ENCODE measurements at regions not wholly inside any gene's neighbourhood (a gene's known extent, or its start where the extent isn't known, plus 50 kb on each side); places are given as distances from the start of the nearest gene placed in this dataset.

GRCh38 chr6:14520536-14520935 is 403.0 kb downstream of the CD83 start:
- Histone ChIP-seq H4K8ac (replicated peaks; ENCODE audit: insufficient read length, low read depth, low read length) (no peak overlapping the region), H3K4ac (ENCODE audit: low read depth, low read length) (no peak overlapping the region), H3K79me1 (ENCODE audit: insufficient read depth, low read depth, low read length, poor library complexity, severe bottlenecking) (no peaks in the 10 kb centered on the region), H2BK12ac (ENCODE audit: insufficient read length, low read depth, low read length) (no peak overlapping the region), H4K20me1 (ENCODE audit: control insufficient read depth, insufficient read depth, insufficient read length) (no peaks in the 10 kb centered on the region), H3K23me2 (ENCODE audit: insufficient read length, low read depth, low read length, poor library complexity, severe bottlenecking) (no peaks in the 10 kb centered on the region), H3K27me3 (ENCODE audit: insufficient read depth, low read length) (no peaks in the 10 kb centered on the region), H2BK120ac (ENCODE audit: low read depth, low read length, poor library complexity, severe bottlenecking) (no peak overlapping the region), H3K23ac (ENCODE audit: insufficient read length, low read depth, low read length) (no peak overlapping the region), H3K27ac (ENCODE audit: insufficient read length, low read depth, low read length) (no peak overlapping the region), H2AFZ (ENCODE audit: low read length) (no peak overlapping the region), H2BK5ac (ENCODE audit: insufficient read length, low read length) (no peak overlapping the region), H3K9me3 (ENCODE audit: control insufficient read depth, low read depth, low read length) (no peaks in the 10 kb centered on the region), H3K4me2 (ENCODE audit: insufficient read depth, insufficient read length, low read length) (no peak overlapping the region), H4K5ac (ENCODE audit: insufficient read length, low read depth, low read length) (no peak overlapping the region), H3K4me1 (ENCODE audit: insufficient read depth, low read length) (no peaks in the 10 kb centered on the region), H3K14ac (ENCODE audit: insufficient read depth, low read length) (no peak overlapping the region), H3T11ph (ENCODE audit: low read length) (no peak overlapping the region), H3K56ac (ENCODE audit: insufficient read length, low read depth, low read length) (no peak overlapping the region), H2BK15ac (ENCODE audit: low read depth, low read length) (no peak overlapping the region), H3K9ac (ENCODE audit: extremely low read depth, insufficient read length, low read length) (no peak overlapping the region), H2AK5ac (ENCODE audit: insufficient read length, low read length) (no peak overlapping the region), H3K79me2 (ENCODE audit: insufficient read depth, low read length) (no peaks in the 10 kb centered on the region), H4K91ac (ENCODE audit: insufficient read length, low read depth, low read length) (no peak overlapping the region), H2BK20ac (ENCODE audit: low read depth, low read length, poor library complexity, severe bottlenecking) (no peak overlapping the region), H3K18ac (ENCODE audit: insufficient read length, low read depth, low read length) (no peak overlapping the region)
- WGBS (ENCODE audit: extremely low coverage, insufficient read length, low lambda C conversion rate): no CpG with 5 or more reads among the region's 2 CpGs
- Mint-ChIP-seq H3K27ac (no peak overlapping the region), H3K9me3 (no peaks in the 10 kb centered on the region; a peak in 1 of 5 replicates), H3K4me1 (no peaks in the 10 kb centered on the region), H3K36me3 (ENCODE audit: insufficient read depth in 1 of 3, low read depth in 3 of 3) (no peaks in the 10 kb centered on the region), H3K27me3 (ENCODE audit: low read depth) (no peaks in the 10 kb centered on the region), H3K4me3 (no peak overlapping the region)
- no peak for TF ChIP-seq CTCF (conservative IDR thresholded peaks at IDR 0.05)
- no peak for DNase-seq
